Hematopoietic multipotent progenitor cell treated with erythropoietin and hydrocortisone succinate and interleukin-3 and kit ligand, for 17 days (in vitro differentiated cells): ENCODE measurements at regions not wholly inside any gene's neighbourhood (a gene's known extent, or its start where the extent isn't known, plus 50 kb on each side); places are given as distances from the start of the nearest gene placed in this dataset.
"Not testable (repeated sequence)": the region's sequence is repeated elsewhere in the genome, so short reads cannot be mapped to it uniquely, and the experiment has no call there.

Experiments
- DNase-seq: peaks from one replicate; pipeline ENCODE4 v3.0.0-alpha.2; 2015; ENCODE audit warnings: low spot score

DNA sequence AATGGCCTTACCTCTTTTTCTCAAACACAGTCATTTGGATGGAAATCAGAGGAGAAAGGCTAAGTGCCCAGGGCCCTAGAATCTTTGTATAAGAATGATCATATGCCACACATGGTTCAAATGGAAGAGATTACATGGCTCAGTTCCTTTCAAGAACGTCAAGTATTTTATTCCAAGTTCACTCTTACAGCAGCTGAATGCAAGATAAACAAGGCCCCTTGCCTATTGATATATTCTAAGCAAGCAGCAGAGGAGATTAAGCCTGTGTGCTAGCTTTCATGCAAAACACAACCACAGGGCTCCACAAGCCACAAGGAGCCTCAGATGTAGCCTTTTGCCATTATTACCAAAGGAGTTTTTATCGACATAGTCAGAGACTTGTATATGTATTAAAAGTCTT is 55.3 kb upstream of the SLCO6A1 start:
- DNase-seq = no peak

DNA sequence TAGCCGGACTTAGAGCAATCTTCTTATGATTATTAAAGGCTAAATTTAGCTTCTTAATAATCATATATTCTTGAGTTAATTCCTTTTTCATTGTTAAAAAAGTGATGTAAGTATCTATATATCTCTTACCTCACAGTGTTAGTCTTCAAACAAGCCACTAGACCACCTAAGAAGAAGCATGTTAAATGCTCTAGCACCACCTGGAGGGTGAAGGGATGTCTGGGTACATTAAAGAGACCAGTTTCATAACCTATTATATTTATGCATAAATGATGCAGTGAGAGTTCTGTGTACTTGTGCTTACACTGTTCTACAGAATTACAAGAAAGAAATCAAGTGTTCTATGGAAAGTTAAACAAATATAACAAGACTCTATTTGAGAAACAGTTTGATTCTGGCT is 55.9 kb upstream of the SLCO6A1 start:
- DNase-seq = no peak

DNA sequence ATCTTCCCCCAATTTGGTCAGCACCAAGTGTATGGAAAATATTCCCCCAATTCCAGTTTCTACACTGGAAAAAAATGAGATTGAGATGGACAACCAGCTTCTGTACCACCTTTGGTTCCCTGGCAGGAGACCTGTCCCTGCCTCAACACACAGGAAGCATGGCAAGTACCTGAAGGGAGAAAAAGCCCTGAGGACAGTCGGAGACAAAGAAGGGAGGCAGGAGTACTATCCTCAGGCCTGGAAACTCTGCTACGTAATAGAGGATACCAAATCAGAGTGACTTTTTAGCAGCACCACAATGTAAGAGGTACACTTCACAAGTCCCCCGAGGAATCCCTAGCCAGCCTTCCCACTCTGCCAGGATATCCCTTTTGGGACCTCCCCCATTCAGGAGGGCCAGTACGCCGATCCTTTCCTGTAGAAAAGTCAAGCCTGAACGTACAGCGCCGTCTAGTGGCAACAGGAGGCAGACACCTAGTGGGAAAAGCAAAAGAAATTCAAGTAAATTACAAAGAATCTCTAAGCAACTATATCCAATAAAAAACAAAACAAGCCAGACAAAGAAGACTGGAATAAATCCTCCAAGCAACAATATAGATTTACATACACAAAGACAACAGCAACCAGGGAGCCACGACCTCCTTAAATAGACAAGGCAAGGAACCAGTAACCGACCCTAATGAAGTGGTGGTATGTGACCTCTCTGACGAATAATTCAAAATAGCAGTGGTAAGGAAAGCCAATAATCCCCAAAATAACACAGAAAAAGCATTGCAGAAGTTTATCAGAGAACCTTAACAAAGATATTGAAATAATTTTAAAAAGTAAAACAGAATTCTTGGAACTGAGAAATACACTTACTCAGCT is 63.3 kb upstream of the SLCO6A1 start:
- no peak for DNase-seq

DNA sequence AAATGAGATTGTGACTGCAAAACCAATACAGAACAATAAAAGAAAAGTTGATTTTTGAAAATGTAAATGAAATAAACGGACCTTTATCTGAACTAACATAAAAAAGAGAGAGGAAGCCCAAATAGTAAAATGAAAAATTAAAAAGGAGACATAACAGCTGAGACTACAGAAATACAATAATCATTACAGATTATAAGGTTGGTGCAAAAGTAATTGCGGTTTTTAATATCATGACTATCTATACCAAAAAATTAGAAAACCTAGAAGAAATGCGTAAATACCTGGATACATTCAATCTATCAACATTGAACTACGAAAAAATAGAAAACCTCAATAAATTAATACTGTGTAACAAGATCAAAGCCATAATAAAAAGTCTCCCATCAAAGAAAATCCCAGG is 71.9 kb upstream of the SLCO6A1 start:
- no peak for DNase-seq

DNA sequence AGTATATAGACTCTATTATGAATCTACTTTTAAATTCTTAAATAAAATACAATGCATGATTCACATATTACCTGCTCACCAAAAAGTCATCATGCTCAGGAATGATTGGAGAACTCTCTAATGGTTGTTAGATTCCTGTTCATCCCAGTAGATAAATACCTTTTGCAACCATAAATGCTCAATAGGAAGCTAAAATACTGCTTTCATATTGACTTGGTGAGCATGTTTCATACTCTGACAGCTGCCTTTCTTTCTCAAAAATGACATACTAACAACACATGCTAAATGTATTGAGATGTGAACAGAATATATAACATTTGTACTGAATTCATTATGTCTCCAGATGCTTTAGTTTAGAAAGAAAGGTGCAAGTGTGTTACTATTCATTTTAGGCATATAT is 79.6 kb upstream of the SLCO6A1 start:
- no peak for DNase-seq

DNA sequence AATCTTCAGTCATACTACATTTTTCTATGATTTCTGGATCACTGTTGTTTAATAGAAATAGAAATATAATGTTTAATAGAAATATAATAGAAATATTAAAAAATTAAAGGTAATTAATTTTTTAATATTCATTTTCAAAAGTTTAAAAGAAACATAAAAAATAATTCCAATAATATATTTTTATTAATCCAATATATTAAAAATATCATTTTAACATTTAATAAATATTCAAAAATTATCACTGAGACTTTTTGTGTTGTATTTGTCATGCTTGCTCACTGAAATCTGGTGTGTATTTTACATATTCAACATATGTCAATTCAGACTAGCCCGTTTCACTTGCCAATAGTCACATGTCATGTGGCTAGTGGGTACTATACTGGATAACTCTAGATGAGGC is 80.6 kb upstream of the SLCO6A1 start:
- no peak for DNase-seq

DNA sequence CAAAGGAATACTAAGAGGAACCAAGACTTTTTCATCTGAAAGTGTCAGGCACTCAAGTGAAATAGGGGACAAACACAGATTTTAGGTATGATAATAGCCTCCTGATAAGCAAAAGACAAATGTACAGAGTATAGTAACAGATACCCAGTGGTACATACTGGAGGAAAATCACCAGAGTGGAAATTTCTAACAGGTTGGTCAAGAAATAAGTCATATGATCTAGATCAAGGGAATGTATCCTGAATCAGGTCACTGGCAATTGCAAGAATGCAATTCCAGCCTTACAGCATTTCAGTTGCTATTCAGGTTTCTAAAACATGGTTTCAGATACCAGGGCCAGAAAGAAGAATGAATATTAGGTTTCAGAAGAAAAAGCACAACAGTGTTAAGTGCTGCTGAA is 82.2 kb upstream of the SLCO6A1 start:
- no peak for DNase-seq

DNA sequence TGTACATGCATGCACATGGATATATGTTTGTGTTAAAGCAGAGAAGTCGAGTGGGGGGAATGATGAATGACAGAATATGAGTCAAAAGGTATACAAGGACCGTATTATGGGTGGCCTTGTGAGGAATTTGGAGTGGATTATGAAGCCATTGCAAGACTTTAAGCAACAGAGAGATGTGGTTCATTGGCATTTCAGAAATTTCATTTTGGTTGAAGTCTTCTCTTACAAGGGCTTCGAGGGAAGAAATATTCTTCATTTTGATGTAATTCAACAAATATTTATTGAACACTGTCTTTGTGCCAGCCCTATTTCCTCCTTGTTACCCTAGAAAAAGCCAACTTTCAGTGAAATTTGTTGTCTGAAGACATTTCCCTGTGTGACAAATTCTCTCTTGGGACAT is 83.9 kb upstream of the SLCO6A1 start:
- no peak for DNase-seq

DNA sequence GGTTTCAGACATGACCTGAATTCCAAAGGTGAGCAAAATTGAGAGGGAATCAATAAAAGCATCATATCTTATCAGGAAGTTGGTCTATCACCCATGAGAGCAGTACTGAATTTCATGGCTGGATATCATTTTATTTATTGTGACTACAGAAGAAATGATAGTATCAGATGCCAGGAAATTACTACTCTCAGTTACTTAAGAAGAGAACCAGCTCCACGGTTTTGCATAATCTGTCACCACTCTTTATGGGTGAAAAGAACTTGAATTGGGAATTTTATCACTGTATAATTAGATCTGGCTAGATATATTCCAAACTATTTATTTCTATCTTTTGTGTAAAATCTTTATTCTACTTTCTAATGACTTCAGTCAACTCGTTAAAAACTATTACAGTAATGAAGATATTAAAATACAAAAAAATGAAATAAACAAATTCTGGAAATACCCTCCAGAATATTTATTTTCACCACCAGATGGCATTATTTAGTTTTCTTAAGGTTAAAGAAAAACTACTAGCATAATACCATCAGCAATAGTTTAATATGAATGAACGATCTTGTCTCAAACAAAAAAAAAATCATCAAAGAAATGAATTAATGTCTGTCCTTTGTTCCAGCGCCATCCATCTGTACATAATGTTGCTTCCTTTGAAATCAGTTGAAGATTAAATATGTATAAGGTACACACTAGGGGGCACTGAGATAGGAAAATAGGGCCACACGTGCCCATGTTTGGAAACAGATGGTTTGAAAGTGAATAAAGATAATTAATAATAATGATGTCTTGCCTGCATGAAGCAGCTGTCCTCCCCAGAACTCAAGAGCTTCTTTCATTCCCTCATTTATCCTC is 84.7 kb upstream of the SLCO6A1 start:
- DNase-seq = no peak

DNA sequence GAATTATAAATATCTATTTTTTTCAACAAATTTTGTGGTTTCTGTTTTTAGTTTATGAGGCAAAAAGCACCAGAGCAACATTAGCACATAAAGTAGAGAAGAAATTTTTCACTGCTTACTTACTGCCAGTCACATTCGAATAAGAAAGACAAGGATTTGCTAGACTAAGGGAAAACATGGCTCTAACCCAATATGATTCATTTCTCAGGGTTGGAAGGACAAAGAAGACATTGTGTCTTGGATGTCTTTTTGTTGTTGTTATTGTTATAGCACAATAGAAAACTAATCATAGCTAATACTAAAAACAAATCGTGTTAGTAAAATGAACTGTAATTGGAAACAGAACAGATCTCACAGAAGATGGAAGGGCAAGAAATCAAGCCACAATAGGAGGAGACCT is 90.9 kb upstream of the SLCO6A1 start:
- DNase-seq = no peak

DNA sequence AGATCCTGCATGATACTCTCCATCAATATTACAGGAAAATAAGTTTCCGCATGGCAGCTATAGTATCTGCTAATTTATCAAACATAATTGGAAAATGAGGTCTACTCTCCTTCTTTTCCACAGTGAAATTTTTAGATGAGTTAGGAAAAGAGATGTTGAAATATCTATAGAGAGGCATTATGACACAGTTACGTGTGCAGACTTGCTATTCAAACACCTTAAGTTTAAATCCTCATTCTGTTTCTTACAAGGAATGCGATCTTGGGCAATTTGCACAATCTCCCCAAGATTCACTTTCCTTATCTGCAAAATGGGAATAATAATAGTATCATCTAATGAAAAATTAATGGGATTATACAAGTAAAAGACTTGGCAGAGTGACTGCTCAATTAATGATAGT is 91.7 kb upstream of the SLCO6A1 start:
- DNase-seq = no peak

DNA sequence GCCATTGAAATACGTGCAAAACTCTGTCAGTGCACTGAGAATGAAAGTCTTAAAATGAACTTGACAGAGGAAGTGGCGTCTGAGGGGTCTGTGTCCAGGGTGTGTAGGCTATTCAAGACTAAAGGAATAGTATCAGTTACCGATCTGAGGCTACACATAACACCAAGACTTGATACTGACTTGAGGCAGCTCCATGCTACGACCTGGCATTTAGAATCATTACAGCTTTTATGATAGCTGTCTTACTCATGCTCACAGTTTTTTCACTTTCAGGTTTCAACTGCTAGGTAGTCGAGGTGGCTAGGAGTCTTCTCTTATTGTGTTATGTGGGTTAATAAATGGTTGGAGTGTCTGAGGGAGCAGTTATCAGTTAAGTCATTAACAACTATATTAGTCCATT is 92.8 kb upstream of the SLCO6A1 start:
- no peak for DNase-seq

DNA sequence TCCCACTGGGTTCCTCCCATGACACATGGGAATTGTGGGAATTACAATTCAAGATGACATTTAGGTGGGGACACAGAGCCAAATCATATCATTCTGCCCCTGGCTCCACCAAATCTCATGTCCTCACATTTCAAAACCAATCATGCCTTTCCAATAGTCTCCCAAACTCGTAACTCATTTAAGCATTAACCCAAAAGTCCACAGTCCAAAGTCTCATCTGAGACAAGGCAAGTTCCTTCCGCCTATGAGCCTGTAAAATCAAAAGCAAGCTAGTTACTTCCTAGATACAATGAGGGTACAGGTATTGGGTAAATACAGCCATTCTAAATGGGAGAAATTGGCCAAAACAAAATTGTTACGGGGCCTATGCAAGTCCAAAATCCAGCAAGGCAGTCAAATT is 93.8 kb upstream of the SLCO6A1 start:
- DNase-seq = not testable (repeated sequence)

DNA sequence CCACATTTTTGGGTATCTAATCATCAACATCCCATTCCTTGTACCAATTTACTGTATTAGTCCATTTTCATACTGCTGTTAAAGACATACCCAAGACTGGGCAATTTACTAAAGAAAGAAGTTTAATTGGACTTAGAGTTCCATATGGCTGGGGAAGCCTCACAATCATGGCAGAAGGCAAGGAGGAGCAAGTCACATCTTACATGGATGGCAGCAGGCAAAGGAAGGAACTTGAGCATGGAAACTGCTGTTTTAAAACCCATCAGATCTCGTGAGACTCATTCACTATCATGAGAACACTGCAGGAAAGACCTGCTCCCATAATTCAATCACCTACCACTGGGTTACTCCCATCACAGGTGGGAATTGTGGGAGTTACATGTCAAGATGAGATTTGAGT is 95.4 kb upstream of the SLCO6A1 start:
- DNase-seq = no peak

DNA sequence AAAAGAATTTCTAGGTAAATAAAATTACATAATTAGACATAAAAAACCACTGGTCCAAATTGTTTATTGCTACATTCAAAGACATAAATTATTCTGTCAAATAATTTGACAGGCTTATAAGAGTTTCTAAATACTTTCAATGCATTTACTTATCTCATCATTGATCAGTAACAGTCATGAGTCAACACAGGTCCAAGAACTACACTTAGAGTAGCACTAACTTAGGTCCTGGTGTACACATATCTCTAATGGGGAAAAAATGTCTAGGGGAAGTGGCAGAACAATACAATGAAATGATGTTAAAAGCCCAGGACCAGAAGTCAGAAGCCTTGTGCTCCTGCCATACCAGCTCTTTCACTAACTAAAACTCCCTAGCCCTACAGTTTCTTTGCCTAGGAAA is 96.5 kb upstream of the SLCO6A1 start:
- DNase-seq = no peak

DNA sequence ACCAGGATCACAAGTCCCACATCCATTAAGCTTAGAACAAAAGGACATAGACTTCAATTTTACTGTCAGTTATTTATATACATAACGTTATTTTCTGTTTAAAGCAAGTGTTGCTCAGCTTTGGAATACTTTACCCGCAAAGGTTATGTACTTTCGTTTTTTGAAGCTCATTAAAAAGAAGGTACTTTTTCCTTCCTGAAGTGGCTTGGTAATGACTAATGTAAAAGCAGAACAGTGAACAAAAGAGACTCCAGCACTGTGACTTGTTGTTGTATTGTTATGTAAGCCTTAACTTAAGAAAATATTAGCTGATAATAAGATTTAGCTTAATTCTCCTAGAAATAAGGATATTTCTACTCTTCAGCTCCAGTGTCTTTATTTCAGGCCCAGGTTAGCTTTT is 97.3 kb upstream of the SLCO6A1 start:
- DNase-seq = no peak

DNA sequence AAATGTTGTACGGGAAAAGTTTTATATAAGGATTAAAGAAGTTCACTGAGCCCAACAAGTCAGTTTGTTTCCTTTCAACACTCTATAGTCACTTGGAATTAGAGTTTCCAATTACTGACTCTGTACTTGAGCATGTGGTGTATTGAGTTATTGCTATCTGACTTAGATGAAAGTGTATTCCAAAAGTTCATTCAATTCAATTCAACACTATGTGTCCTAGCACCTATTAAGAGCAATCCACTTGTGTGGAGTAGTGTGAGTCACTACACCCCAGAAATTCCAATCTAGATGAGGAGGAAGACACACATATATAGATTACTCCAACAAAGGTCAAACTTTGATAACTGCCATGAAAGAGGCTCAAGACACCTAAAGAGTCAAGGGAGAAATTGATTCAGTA is 98.2 kb upstream of the SLCO6A1 start:
- DNase-seq = no peak

DNA sequence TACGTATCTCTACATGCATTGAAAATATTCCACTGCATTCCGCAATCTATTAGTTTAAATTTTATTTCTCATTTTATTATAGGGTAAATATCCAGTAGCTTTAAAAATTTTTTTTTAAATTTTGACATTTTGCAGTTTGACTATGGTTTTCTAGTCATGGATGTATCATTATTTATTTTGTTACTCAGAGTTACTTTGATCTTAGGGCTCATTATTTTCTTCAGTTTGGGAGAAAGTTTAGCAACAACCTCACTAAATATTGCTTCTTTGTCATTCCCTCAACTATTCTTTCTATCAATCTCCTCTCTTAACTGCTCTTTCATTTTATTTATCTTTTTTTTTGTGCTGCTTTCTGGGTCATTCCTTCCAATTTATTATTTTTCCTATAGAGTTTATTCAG is 100.5 kb upstream of the SLCO6A1 start:
- DNase-seq = no peak

DNA sequence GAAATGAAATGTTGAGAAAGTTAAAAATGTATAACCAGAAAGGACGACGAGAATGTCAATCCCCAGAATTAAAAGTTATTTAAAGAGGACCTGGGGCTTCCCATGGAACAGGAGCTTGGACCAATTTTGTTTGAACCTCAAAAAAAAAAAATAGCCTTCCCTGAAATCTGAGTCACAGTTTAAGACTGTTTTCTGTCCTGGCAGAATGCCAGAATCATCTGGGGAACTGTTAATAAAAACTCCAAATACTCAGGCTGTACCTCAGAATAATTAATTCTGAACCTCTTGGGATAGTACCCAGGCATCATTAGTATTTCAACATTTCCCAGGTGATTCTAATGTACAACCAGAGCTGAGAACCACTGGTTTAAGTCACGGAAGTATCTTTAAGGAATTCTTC is 102.2 kb upstream of the SLCO6A1 start:
- DNase-seq = no peak

DNA sequence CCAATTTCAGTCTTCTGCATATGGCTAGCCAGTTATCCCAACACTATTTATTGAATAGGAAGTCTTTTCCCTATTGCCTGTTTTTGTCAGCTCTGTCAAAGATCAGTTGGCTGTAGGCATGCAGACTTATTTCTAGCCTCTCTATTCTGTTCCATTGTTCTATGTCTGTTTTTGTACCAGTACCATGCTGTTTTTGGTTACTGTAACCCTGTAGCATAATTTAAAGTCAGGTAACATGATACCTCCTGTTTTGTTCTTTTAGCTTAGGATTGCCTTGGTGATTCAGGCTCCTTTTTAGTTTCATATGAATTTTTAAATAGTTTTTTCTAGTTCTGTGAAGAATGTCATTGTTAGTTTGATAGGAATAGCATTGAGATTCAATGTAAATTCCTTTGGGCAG is 104.9 kb upstream of the SLCO6A1 start:
- no peak for DNase-seq

DNA sequence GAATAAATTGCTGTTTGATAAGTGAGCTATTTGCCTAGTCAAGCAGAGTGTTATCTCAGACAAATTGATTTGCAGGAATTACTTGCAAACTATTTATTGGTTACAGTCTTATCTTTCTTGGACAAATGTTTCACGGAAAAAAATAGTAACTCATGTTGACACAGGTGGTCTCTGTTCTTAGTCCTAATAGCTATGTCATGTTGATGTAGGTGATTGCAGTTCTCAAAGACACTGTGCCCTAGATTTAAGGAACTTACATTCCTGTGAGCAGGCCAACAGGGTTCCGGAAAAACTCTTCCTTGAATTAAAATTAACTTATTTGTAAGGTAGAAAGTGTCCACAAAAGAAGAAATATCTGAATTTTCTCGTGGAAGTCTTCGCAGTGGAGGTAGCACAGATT is 109.6 kb upstream of the SLCO6A1 start:
- DNase-seq = no peak

DNA sequence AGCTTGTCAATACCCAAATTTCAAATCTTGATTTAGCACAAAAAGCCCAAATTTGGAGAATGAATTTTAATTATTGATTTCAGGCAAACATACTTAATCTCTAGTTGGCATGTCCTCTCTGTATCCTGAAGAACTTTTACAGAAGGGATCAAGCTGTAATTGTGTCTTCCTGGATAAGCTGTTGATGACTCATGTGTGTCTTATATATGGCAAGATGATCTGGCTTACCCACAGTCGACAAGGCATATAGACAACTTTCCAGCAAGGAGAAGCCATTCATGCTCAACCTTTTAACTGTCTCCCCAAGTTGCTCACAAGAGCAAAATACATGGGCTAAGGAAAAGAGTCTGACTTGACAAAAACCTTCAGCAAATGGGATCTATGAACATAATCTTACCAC is 112.5 kb upstream of the SLCO6A1 start:
- no peak for DNase-seq

DNA sequence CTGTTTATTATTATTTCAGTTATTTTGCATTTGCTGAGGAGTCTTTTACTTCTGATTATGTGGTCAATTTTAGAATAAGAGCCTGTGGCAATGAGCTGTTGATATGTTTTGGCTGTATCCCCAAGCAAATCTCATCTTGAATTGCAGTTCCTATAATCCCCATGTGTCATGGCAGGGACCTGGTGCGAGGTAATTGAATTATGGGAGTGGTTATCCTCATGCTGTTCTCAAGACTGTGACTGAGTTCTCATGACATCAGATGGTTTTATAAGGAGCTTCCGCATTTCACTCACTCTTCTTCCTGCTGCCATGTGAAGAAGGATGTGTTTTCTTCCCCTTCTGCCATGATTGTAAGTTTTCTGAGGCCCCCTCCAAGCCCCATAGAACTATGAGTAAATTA is 114.9 kb upstream of the SLCO6A1 start:
- DNase-seq = no peak
